ENCODE measurements at regions not wholly inside any gene's neighbourhood (a gene's known extent, or its start where the extent isn't known, plus 50 kb on each side); places are given as distances from the start of the nearest gene placed in this dataset.

DNA sequence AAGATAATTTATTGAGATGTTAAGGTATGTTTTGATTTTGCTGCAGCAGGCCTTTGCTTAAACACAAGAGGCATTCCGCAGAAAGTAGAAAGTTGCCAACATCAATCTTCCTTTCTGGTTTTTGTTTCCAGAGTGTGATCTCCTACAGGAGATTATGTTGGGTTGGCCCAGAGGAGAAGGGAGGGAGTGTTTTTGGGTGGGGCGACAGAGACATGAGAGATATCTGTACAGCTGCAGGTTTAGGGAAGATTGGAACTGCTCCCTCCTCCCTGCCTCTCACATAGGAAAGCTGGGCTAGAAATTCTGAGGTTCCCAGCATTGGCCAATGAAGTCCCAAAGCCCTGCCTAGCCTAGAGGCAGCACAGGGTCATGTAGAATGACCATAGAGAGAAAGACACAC is 211.0 kb downstream of the CEMIP2 start:
- no peaks in the 10 kb centered on the region for H3K27me3 ChIP-seq (ENCODE audit: control insufficient read depth in 3 of 3, insufficient read depth in 3 of 3, low read length in 3 of 3)
- H3K9ac ChIP-seq (ENCODE audit: low read depth in 1 of 3, low read length in 3 of 3) = no peak overlapping the region
- no peak overlapping the region for H3K4me3 ChIP-seq (ENCODE audit: low read length in 3 of 3)
- H3K4me1 ChIP-seq (ENCODE audit: control insufficient read depth in 3 of 3, insufficient read depth in 3 of 3, low read length in 3 of 3) = peaks cover 2 to 6% (median 2%) of the 10 kb centered on the region in 3 donors
- H3K9me3 ChIP-seq (ENCODE audit: control insufficient read depth in 3 of 3, low read length in 3 of 3) = no peaks in the 10 kb centered on the region
- H3K27ac ChIP-seq (ENCODE audit: low read depth, low read length) = no peak overlapping the region
- H3K36me3 ChIP-seq (ENCODE audit: control insufficient read depth in 3 of 3, insufficient read depth in 3 of 3, low read length in 3 of 3) = no peaks in the 10 kb centered on the region

DNA sequence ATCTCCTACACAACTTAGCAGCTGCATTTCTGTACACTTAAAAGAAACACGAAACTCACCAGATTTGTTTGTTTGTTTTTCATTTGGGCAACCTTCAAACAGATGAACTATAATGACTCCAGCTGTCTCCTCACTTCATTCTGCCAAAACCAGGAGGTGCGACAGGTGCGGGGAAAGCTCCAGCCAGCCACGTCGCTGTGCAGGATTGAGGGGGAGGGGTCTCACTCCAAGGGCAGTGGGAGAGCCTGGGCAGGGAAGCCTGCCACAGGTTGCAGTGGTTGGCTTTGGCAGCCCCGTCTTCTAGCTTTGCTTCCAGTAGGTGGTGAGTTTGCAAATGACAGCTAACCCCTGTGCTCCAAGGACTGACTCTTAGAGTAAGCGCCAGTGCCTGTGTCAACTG is 215.8 kb downstream of the CEMIP2 start:
- peak overlapping the region in 1 of 3 donors; percentile 46 for H3K4me3 ChIP-seq (ENCODE audit: low read length in 3 of 3)
- H3K27ac ChIP-seq (ENCODE audit: low read depth, low read length) = no peak overlapping the region
- no peaks in the 10 kb centered on the region for H3K36me3 ChIP-seq (ENCODE audit: control insufficient read depth in 3 of 3, insufficient read depth in 3 of 3, low read length in 3 of 3)
- no peaks in the 10 kb centered on the region for H3K9me3 ChIP-seq (ENCODE audit: control insufficient read depth in 3 of 3, low read length in 3 of 3)
- H3K9ac ChIP-seq (ENCODE audit: low read depth in 1 of 3, low read length in 3 of 3) = no peak overlapping the region
- H3K4me1 ChIP-seq (ENCODE audit: control insufficient read depth in 3 of 3, insufficient read depth in 3 of 3, low read length in 3 of 3) = peaks cover 2 to 6% (median 2%) of the 10 kb centered on the region in 3 donors
- no peaks in the 10 kb centered on the region for H3K27me3 ChIP-seq (ENCODE audit: control insufficient read depth in 3 of 3, insufficient read depth in 3 of 3, low read length in 3 of 3)

DNA sequence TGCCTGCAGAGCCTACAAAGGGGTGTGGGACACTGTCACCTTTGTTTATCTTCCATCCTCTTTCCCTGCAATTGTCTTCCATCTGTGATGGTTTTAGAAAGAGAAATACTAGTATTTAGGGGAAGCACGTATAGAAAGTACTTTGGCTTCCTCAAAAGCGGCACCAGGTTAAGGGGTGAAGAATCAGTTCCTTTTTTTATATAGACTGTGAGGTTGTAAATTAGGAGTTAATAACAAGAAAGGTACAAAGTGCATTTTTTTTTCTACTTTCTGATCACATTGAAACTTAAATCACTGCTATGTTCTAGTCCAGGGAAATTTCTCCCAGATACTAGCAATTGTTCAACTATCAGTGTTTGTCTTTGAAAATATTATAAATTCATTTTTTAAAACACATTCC is 219.3 kb downstream of the CEMIP2 start:
- H3K27me3 ChIP-seq (ENCODE audit: control insufficient read depth in 3 of 3, insufficient read depth in 3 of 3, low read length in 3 of 3) = no peaks in the 10 kb centered on the region

DNA sequence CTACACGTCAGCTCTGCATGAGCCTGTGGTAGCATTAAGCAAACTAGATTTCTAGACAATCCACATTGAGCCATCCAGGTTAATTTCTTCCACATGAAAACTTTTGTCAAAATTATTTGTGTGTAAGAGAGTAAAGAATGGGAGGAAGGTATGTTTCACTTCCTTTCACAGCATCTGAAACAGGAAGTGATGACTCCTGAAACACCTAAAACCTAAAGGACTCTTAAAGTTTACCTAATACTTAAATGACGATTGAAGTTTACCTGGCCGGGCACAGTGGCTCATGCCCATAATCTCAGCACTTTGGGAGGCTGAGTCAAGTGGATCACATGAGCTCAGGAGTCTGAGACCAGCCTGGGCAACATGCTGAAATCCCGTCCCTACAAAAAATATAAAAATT is 223.8 kb downstream of the CEMIP2 start:
- Histone ChIP-seq H3K4me1 (ENCODE audit: control insufficient read depth in 3 of 3, insufficient read depth in 3 of 3, low read length in 3 of 3) (no peaks in the 10 kb centered on the region), H3K9ac (ENCODE audit: low read depth in 1 of 3, low read length in 3 of 3) (no peak overlapping the region), H3K36me3 (ENCODE audit: control insufficient read depth in 3 of 3, insufficient read depth in 3 of 3, low read length in 3 of 3) (no peaks in the 10 kb centered on the region), H3K27ac (ENCODE audit: low read depth, low read length) (no peak overlapping the region), H3K27me3 (ENCODE audit: control insufficient read depth in 3 of 3, insufficient read depth in 3 of 3, low read length in 3 of 3) (no peaks in the 10 kb centered on the region), H3K4me3 (ENCODE audit: low read length in 3 of 3) (no peak overlapping the region), H3K9me3 (ENCODE audit: control insufficient read depth in 3 of 3, low read length in 3 of 3) (no peaks in the 10 kb centered on the region)

More for the DNA sequence above, 219.3 kb downstream of the CEMIP2 start:
- H3K36me3 ChIP-seq (ENCODE audit: control insufficient read depth in 3 of 3, insufficient read depth in 3 of 3, low read length in 3 of 3) = no peaks in the 10 kb centered on the region
- no peak overlapping the region for H3K27ac ChIP-seq (ENCODE audit: low read depth, low read length)
- H3K4me3 ChIP-seq (ENCODE audit: low read length in 3 of 3) = no peak overlapping the region
- H3K4me1 ChIP-seq (ENCODE audit: control insufficient read depth in 3 of 3, insufficient read depth in 3 of 3, low read length in 3 of 3) = peaks cover 2 to 6% (median 2%) of the 10 kb centered on the region in 3 donors
- H3K9me3 ChIP-seq (ENCODE audit: control insufficient read depth in 3 of 3, low read length in 3 of 3) = no peaks in the 10 kb centered on the region
- H3K9ac ChIP-seq (ENCODE audit: low read depth in 1 of 3, low read length in 3 of 3) = no peak overlapping the region

DNA sequence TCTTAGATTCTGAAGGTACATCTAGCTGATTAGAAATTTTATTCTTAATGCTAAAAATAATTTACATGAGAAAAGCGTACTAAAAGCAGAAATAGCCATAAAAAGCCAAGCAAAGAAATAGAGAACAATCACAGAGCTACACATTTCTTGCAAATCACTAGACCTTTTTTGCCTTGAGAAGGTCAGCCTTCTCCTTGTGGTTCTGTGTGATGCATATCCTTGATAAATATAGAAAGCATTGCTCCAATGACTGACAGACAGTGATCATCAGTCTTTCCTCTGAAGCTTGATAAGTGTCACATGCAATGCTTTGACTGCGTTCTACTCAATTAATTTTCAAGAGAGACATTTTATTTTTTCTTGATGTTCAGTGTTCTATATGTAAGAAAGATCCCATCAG is 226.9 kb downstream of the CEMIP2 start:
- Histone ChIP-seq H3K36me3 (ENCODE audit: control insufficient read depth in 3 of 3, insufficient read depth in 3 of 3, low read length in 3 of 3) (no peaks in the 10 kb centered on the region), H3K9me3 (ENCODE audit: control insufficient read depth in 3 of 3, low read length in 3 of 3) (no peaks in the 10 kb centered on the region), H3K9ac (ENCODE audit: low read depth in 1 of 3, low read length in 3 of 3) (no peak overlapping the region), H3K27me3 (ENCODE audit: control insufficient read depth in 3 of 3, insufficient read depth in 3 of 3, low read length in 3 of 3) (no peaks in the 10 kb centered on the region), H3K4me1 (ENCODE audit: control insufficient read depth in 3 of 3, insufficient read depth in 3 of 3, low read length in 3 of 3) (no peaks in the 10 kb centered on the region), H3K4me3 (ENCODE audit: low read length in 3 of 3) (no peak overlapping the region), H3K27ac (ENCODE audit: low read depth, low read length) (no peak overlapping the region)

DNA sequence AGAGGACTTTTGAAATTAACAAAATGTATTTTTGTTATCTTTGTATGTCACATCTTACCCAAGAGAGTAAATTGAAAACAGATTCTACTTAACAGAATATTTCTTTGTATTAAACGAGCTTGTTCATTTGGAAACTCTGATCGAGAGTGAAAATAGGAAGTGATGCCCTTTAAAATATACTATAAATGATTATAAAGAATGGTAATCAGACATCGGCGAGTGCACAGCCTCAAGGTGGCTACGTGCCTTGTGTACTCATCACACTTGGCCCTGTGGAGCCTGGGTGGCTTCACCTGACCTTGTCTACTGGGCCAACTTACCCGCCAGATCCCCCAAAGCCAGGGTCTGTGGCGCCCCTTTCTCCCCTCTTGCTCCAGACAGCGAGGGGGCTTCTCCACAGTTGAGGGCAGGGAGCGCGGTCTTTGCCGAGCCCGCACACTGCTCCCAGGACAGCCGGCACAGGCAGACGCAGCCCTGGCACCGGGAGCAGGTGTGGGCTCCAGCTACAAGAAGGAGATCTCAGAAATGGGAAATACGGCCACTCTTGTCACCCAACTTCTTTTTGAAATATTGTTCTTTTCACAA is 243.2 kb downstream of the CEMIP2 start:
- Histone ChIP-seq H3K9me3 (ENCODE audit: control insufficient read depth in 3 of 3, low read length in 3 of 3) (no peaks in the 10 kb centered on the region), H3K27ac (ENCODE audit: low read depth, low read length) (no peak overlapping the region), H3K4me3 (ENCODE audit: low read length in 3 of 3) (no peak overlapping the region), H3K9ac (ENCODE audit: low read depth in 1 of 3, low read length in 3 of 3) (no peak overlapping the region), H3K27me3 (ENCODE audit: control insufficient read depth in 3 of 3, insufficient read depth in 3 of 3, low read length in 3 of 3) (no peaks in the 10 kb centered on the region), H3K4me1 (ENCODE audit: control insufficient read depth in 3 of 3, insufficient read depth in 3 of 3, low read length in 3 of 3) (no peaks in the 10 kb centered on the region), H3K36me3 (ENCODE audit: control insufficient read depth in 3 of 3, insufficient read depth in 3 of 3, low read length in 3 of 3) (no peaks in the 10 kb centered on the region)

DNA sequence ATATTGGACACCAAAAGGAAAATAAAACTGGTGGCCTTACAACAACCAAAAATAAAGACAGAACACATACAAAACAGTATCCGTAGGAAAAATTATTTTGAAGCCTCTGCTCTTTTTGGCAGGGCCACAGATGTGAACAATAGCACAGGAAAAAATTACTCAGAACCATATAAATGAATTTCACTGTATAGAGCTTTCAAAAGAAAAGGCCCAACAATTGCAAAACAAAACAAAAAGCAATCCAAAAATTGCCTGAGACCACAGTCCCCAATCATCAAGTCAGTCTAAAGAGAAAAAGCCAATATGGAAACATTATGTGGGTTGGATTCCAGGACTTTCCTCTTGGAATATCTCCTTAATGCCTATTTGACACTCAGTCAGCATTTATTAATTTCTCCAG is 243.8 kb downstream of the CEMIP2 start:
- no peaks in the 10 kb centered on the region for H3K4me1 ChIP-seq (ENCODE audit: control insufficient read depth in 3 of 3, insufficient read depth in 3 of 3, low read length in 3 of 3)
- no peak overlapping the region for H3K4me3 ChIP-seq (ENCODE audit: low read length in 3 of 3)
- no peak overlapping the region for H3K9ac ChIP-seq (ENCODE audit: low read depth in 1 of 3, low read length in 3 of 3)
- H3K27ac ChIP-seq (ENCODE audit: low read depth, low read length) = no peak overlapping the region
- H3K9me3 ChIP-seq (ENCODE audit: control insufficient read depth in 3 of 3, low read length in 3 of 3) = no peaks in the 10 kb centered on the region
- no peaks in the 10 kb centered on the region for H3K27me3 ChIP-seq (ENCODE audit: control insufficient read depth in 3 of 3, insufficient read depth in 3 of 3, low read length in 3 of 3)
- H3K36me3 ChIP-seq (ENCODE audit: control insufficient read depth in 3 of 3, insufficient read depth in 3 of 3, low read length in 3 of 3) = no peaks in the 10 kb centered on the region

DNA sequence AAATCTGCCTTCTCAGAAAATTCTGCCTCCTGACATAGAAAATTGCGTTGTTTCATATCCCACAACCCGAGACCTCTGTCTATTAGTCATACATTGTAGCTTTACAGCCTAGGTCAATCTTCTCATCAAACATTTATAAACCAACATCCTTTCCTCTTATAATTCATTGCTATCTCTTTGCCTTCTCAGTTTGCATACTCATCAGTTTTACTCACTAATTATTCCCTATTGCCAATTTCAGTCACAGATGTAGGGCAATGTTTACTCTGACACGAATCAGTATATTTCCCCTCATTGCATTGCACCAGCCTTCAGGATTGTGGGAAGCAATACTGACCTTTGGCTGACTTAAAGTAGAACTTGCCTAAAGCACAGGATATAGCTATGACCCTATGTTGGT is 247.2 kb downstream of the CEMIP2 start:
- Histone ChIP-seq H3K4me1 (ENCODE audit: control insufficient read depth in 3 of 3, insufficient read depth in 3 of 3, low read length in 3 of 3) (no peaks in the 10 kb centered on the region), H3K36me3 (ENCODE audit: control insufficient read depth in 3 of 3, insufficient read depth in 3 of 3, low read length in 3 of 3) (no peaks in the 10 kb centered on the region), H3K9me3 (ENCODE audit: control insufficient read depth in 3 of 3, low read length in 3 of 3) (no peaks in the 10 kb centered on the region), H3K27me3 (ENCODE audit: control insufficient read depth in 3 of 3, insufficient read depth in 3 of 3, low read length in 3 of 3) (no peaks in the 10 kb centered on the region), H3K9ac (ENCODE audit: low read depth in 1 of 3, low read length in 3 of 3) (no peak overlapping the region), H3K4me3 (ENCODE audit: low read length in 3 of 3) (no peak overlapping the region), H3K27ac (ENCODE audit: low read depth, low read length) (no peak overlapping the region)

DNA sequence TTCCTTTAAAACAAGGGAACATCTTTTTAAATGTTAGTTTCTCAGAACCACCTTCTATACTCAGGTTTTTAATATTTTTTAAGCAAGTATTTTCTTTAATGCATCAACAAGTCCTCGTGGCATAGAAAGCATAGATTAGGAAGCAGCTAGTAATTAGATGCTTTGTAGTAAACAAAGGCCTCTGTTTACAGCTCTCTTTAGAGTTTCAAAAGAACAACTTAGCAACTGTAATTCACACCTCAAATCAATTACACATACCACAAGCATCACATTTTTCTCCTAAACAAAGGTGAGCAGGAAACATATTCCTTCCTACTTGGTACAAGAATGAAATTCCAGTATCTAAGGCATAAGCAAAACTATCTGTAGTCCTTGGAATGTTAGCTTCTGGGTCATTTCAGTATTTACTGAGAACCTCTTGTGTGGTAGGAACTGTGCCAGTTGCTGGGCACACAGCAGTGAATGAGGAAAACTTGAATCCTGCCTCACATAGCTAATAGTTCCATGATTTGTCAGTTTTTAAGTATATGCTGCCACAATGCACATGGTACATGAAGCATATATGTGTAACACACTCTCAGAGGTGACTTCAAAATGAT is 249.1 kb downstream of the CEMIP2 start:
- H3K27me3 ChIP-seq (ENCODE audit: control insufficient read depth in 3 of 3, insufficient read depth in 3 of 3, low read length in 3 of 3) = no peaks in the 10 kb centered on the region
- no peak overlapping the region for H3K27ac ChIP-seq (ENCODE audit: low read depth, low read length)
- no peak overlapping the region for H3K4me3 ChIP-seq (ENCODE audit: low read length in 3 of 3)
- H3K9ac ChIP-seq (ENCODE audit: low read depth in 1 of 3, low read length in 3 of 3) = no peak overlapping the region
- no peaks in the 10 kb centered on the region for H3K9me3 ChIP-seq (ENCODE audit: control insufficient read depth in 3 of 3, low read length in 3 of 3)
- H3K36me3 ChIP-seq (ENCODE audit: control insufficient read depth in 3 of 3, insufficient read depth in 3 of 3, low read length in 3 of 3) = no peaks in the 10 kb centered on the region
- H3K4me1 ChIP-seq (ENCODE audit: control insufficient read depth in 3 of 3, insufficient read depth in 3 of 3, low read length in 3 of 3) = no peaks in the 10 kb centered on the region

DNA sequence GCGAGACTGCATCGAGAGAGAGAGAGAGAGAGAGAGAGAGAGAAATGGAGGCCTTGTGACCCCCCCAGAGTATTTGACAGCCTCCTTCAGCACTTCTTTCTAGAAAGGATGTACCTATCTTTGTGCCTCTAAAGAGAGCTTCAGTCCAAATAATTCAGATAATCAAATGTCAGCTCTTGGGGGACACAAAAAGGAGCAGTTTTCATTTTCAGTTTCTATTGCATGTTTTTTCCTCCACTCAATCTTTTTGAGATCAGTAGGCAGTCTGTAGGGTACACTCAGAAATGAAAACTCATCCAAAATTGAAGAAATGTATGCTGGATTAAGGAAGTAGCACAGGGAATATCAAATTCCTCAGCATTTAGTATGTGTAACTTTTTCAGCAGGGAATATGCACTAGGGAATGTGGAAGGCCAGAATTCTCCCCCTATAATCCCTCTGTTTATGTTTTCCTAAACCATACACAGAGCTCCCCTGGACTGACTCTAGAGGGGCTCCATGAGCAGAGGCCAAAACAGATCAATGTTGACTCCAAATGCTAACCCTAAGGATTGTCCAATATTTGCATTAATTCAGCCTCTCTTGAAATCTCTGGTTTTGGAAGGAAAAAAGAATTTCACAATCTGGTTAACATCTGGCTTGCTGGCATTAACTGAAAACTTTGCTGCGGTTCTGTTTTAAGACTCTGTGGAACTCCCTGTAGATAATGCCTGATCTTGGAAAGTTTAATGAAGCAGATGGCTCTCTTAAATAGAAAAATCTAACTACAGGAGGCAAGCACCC is 250.1 kb downstream of the CEMIP2 start:
- H3K9me3 ChIP-seq (ENCODE audit: control insufficient read depth in 3 of 3, low read length in 3 of 3) = no peaks in the 10 kb centered on the region
- H3K27me3 ChIP-seq (ENCODE audit: control insufficient read depth in 3 of 3, insufficient read depth in 3 of 3, low read length in 3 of 3) = no peaks in the 10 kb centered on the region
- H3K9ac ChIP-seq (ENCODE audit: low read depth in 1 of 3, low read length in 3 of 3) = no peak overlapping the region
- no peak overlapping the region for H3K27ac ChIP-seq (ENCODE audit: low read depth, low read length)
- no peaks in the 10 kb centered on the region for H3K4me1 ChIP-seq (ENCODE audit: control insufficient read depth in 3 of 3, insufficient read depth in 3 of 3, low read length in 3 of 3)
- no peak overlapping the region for H3K4me3 ChIP-seq (ENCODE audit: low read length in 3 of 3)
- no peaks in the 10 kb centered on the region for H3K36me3 ChIP-seq (ENCODE audit: control insufficient read depth in 3 of 3, insufficient read depth in 3 of 3, low read length in 3 of 3)
